IPS DF 4.7 (cell line): ENCODE measurements at regions not wholly inside any gene's neighbourhood (a gene's known extent, or its start where the extent isn't known, plus 50 kb on each side); places are given as distances from the start of the nearest gene placed in this dataset.
"Not testable (repeated sequence)": the region's sequence is repeated elsewhere in the genome, so short reads cannot be mapped to it uniquely, and the experiment has no call there.

Source experiments
- DNase-seq: peaks from one replicate; pipeline ENCODE4 v3.0.0-alpha.2; 2013; ENCODE audit warnings: low spot score; ENCODE audit errors: extremely low read depth

- no peak for DNase-seq
Observed at GRCh38 chr19:27997069-27997468, 1215.9 kb downstream of the UQCRFS1 start.

GRCh38 chr19:27993619-27994570 lies 1219.1 kb downstream of the UQCRFS1 start:
- DNase-seq = no peak

GRCh38 chr19:27986299-27986698 lies 1226.7 kb downstream of the UQCRFS1 start:
- DNase-seq = no peak

GRCh38 chr19:27975419-27976005 lies 1237.4 kb downstream of the UQCRFS1 start:
- DNase-seq = no peak

GRCh38 chr19:27974082-27974513 lies 1238.9 kb downstream of the UQCRFS1 start:
- DNase-seq = no peak

- no peak for DNase-seq
Observed at GRCh38 chr19:27972291-27973040, 1240.5 kb downstream of the UQCRFS1 start.

GRCh38 chr19:27971869-27972268 lies 1241.1 kb downstream of the UQCRFS1 start:
- no peak for DNase-seq

- DNase-seq = no peak
Observed at GRCh38 chr19:27971071-27971470, 1241.9 kb downstream of the UQCRFS1 start.

- DNase-seq = no peak
Observed at GRCh38 chr19:27966390-27966816, 1246.5 kb downstream of the UQCRFS1 start.

- DNase-seq = no peak
Observed at GRCh38 chr19:27964185-27964584, 1248.8 kb downstream of the UQCRFS1 start.

GRCh38 chr19:27962264-27962663 lies 1250.7 kb downstream of the UQCRFS1 start:
- DNase-seq = no peak

GRCh38 chr19:27955485-27956480 lies 1257.2 kb downstream of the UQCRFS1 start:
- DNase-seq = no peak

GRCh38 chr19:27942607-27943006 lies 1270.3 kb downstream of the UQCRFS1 start:
- DNase-seq = not testable (repeated sequence)

GRCh38 chr19:27936139-27936538 lies 1276.8 kb downstream of the UQCRFS1 start:
- DNase-seq = no peak

- DNase-seq = no peak
Observed at GRCh38 chr19:27935669-27936068, 1277.3 kb downstream of the UQCRFS1 start.

GRCh38 chr19:27929399-27929798 lies 1283.6 kb downstream of the UQCRFS1 start:
- DNase-seq = no peak

- no peak for DNase-seq
Observed at GRCh38 chr19:27925202-27925601, 1287.7 kb downstream of the UQCRFS1 start.

- DNase-seq = no peak
Observed at GRCh38 chr19:27922970-27923369, 1290.0 kb downstream of the UQCRFS1 start.

- no peak for DNase-seq
Observed at GRCh38 chr19:27920774-27921173, 1292.2 kb downstream of the UQCRFS1 start.

GRCh38 chr19:27918818-27919217 lies 1294.1 kb downstream of the UQCRFS1 start:
- DNase-seq = no peak
